Left hindlimb (tissue), 1 donor: ENCODE measurements at regions not wholly inside any gene's neighbourhood (a gene's known extent, or its start where the extent isn't known, plus 50 kb on each side); places are given as distances from the start of the nearest gene placed in this dataset.

Source experiments
- DNase-seq: peaks from one replicate; pipeline ENCODE4 v3.0.0-alpha.2; 2018

DNA sequence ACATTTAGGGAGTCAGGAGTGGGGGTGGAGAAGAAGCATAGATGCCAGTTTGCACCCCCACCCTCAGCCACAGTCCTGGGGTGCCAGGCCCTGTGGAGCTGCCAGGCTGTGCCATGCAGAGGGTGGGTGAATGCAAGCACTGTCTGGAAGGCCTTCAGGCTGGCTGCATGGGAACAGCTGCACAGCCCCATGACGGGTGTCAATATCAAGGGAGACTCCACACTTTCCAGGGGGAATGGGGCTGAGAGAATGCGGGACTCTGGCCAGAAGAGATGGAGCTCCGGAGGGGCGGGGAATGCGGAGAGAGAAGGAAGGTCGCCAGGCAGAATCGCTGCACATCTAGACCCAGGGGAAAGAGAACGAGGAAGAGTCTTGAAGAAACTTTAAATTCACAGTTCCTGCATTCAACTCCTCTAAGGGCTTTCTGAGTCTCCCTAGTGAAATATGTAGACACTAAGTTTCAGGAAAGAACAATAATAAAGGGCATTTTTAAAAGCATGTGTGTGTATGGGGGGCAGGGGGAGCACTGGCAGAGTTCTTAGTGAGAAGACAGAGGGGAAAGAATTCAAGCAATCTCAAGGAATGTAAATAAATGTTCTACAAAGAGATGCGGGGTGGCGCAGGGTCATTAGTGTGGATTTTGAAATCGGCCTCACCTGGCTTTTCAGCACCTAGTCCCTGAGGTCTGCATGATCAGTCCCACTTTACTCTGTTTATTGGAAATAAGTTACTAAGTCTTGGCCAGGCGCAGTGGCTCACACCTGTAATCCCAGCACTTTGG, 59.1 kb downstream of the BOD1 start:
- DNase-seq = peak; percentile 55

DNA sequence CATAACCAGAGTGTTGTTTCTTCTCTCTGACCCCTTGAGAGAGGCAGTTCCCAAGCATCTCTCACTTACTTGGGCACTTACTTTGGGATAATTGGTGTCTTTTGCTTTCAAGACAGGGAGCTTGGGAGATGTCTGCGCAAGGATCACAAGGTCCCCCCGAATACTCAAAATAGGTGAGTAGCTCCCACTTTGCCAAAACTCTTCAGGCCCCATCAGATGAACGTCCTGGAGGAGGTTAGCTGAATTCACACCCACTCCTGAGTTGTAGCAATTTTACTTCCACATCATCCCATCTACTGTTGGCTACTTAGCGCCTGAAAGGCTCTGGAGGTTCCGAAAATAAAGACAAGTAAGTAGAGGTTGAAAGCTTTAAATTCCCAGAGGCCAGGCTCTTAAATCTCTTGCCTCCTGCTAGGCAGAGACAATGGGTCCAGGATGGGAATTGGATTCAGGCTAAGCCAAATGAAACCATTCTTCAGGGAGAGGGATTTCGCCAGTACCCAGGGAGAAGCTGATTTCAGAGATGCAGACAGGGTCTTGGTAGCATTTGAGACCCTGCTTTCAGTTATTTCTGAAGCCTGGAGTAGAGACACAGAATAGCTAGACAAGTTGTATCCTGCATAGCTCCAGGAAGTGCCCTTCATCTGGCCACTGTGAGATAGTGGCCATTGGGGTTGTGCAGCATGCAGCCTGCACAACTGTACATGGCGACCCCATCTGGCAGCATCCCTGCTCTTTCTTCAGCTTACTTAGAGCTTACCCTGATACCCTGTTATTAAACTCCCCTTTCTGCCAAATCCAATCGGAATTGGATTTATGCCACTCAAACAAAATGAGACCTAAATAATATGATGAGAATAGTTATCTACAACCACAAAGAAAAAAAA, 60.1 kb downstream of the BOD1 start:
- DNase-seq = no peak

DNA sequence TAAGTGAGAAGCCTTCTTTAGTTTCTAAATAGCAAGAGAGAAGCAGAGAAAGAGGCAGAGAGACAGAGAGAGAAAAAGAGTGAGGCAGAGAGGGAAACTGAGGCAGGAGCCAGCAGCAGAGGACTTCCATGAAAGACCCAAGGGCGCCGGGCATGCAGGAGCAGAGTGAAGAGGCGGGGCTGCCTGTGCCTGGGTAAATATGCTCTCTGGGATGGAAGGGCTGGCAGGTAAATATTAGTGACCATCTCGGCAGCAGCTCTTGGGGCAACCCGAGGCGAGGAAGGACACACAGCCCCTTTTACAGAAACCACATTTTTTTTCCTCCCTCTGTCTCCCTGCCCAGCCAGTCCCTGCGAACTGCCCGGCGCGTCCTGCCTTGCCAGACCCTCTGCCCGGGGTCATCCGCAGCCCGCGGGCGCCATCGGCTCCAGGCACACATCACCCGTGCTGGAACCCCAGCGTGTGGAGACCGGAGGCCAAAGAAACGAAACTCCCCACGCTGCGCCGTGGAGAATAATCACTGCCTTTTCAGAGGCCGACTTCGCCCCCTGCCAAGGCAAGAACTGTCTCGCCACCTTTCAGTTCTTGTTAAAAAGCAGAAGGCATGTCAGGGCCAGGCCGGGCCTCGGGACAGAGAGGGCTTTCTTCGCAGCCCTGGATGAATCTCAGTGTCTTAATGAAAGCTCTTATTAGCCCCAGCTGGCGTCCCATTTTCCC, 61.3 kb downstream of the BOD1 start:
- DNase-seq = no peak

- no peak for DNase-seq
These were observed 62.2 kb downstream of the BOD1 start for GRCh38 chr5:173554038-173554955.

- no peak for DNase-seq
These were observed 65.8 kb downstream of the BOD1 start for GRCh38 chr5:173550641-173551040.

DNA sequence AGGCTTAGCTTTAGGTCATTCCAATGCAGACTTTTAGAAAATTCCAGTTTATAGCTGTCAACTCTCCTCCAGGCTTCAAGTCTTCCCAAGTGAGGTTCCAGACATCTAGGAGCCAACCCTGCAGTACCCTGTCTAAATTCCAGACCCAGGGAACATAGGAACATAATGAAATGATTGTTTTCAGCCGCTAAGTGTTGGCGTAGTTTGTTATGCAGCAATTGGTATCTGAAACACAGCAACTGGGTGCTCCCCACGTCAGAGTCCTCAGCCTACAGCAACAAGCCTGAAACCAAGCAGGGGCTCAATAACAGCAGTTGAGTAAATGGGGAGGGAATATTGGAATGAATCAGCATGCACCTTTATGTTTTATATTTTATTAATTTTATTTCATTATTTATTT, 66.8 kb downstream of the BOD1 start:
- no peak for DNase-seq

GRCh38 chr5:173547579-173547978, 68.9 kb downstream of the BOD1 start:
- DNase-seq = no peak

GRCh38 chr5:173542964-173543363, 73.5 kb downstream of the BOD1 start:
- DNase-seq = no peak

GRCh38 chr5:173542159-173542558, 74.3 kb downstream of the BOD1 start:
- no peak for DNase-seq

DNA sequence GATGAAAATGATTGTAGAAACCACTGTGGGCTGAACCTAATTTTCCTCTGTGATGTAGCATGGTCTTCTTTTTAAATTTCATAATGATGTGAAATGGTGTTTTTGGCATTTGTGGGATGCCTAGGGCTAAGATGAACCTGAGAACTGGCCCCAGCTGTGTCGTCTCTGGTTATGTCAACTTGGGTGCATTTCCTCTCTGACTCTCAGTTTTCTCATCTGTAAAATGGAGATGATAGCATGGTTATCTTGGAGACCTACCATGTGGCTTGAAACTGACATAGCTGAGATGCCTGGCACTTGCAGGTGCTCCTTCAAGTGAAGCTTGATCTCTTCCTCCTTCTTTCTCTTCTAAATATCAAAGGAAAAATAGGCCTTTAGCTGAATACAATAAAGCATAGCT, 77.8 kb downstream of the BOD1 start:
- DNase-seq = no peak

DNA sequence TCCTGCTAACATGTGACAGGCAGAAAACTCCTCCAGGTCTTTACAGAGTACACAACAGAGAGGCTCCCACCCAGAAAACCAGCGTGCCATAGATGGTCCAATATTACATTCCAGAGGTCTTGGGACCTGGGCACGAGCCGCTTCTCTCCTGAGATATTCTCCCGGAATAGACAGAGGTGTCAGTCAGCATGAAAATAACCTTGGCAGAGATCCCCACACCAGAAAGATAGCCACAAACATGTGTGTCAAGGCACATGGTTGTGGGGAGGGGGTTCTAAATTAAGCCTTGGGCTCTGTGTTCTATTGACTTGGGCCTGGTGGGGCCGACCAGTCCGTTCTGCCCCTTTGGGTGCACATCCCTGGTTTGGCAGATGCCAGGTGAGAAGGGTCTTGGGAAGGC, 78.4 kb downstream of the BOD1 start:
- DNase-seq = no peak

DNA sequence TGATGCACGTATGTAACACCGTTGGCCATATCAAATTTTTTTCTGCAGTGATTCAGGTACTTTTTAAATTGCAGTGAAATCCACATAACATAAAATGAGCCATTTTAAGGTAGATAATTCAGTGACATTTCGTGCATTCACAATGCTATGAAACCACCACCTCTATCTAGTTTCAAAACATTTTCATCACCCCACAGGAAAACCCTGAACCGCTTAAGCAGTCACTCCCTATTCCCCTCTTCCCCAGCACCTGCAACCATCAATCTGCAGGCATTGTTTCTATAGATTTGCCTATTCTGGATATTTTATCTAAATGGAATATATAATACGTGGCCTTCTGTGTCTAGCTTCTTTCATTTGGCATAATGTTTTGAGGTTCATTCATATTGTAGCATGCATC, 79.2 kb downstream of the BOD1 start:
- DNase-seq = no peak

DNA sequence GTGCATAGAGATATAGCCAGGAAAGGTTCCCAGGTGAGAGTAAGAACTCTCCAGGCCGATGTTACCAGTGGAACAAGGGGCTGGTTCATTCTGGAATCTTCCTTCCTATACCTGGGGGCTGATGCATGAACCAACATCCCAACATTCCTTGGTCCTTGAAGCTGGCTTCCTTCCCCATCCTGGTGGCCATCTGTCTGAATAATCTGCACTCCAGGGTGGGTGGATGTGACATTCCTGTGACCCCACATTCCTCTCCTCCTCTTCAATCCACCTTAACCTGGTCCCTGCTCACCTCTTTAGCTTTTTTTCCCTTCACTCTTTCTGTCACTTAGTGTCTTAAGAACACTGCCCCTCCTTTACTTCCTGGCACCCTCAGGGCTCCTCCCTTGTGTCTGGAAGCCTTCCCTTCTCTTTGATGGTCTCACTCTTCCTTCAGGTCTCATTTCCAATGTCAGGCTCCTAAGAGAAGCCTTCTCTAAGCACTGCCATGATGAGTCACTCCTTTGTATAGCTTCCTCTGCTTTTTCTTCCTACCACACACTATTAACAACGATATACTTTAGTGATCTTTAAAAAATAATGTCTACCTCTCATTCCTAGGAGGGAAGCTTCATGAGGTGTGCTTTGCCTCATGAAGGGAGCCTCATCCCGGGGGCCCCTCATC, 80.3 kb downstream of the BOD1 start:
- no peak for DNase-seq

DNA sequence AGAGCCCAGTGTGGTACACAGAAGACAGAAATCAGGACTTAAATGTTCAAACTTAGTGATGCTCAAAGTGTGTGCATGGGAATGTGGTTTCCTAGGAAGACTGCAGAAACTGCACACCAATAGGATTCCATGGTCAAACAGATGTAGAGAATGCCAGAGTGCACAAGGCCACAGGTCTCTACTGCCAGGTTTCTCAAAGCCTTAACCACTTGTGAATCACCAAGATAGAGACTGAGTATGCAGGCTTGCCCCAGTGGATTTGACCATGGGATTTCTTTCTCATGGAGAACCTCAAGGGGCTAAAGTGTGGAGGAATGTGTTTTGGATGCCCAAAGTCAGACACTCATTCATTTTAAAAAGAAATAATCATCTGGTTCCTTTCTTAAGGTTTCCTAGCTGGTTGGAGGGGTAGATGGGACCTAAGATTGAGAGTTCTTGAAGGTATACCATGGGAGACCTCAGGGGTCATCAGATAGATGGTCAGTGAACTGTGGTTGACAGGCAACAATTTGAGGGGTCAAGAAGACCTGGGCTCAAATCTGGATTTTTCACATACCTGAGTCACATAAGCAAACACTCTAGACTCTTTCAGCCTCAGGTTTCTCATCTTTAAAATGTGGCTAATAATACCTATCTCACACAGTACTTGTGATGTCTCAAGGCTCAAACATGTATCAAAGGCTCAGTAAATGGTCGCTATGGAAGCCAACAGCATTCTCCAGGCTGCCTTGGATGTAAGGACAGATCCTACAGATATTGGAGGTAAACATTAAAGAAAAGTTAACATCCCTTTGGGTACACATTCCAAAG, 81.1 kb downstream of the BOD1 start:
- DNase-seq = no peak

GRCh38 chr5:173534664-173535063, 81.8 kb downstream of the BOD1 start:
- no peak for DNase-seq

DNA sequence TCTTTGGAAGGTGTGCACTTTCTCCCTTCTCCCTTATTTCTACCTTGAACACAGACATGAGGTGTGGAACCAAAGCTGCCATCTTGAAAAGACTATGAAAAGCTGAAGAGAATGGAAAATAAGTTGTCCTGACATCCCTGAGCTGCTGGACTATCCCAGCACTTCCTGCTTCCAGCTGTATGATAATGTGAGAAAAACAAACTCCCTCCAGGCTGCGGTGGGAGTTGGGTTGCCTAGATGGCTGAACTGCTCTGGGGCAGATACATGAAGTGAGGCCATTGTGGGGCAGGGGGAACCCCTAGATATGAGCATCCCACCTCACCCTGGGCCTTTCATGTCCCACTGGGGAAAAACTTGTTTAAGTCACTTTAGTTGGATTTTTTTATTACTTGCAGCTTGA, 82.4 kb downstream of the BOD1 start:
- DNase-seq = no peak

GRCh38 chr5:173532689-173533250, 83.7 kb downstream of the BOD1 start:
- no peak for DNase-seq

DNA sequence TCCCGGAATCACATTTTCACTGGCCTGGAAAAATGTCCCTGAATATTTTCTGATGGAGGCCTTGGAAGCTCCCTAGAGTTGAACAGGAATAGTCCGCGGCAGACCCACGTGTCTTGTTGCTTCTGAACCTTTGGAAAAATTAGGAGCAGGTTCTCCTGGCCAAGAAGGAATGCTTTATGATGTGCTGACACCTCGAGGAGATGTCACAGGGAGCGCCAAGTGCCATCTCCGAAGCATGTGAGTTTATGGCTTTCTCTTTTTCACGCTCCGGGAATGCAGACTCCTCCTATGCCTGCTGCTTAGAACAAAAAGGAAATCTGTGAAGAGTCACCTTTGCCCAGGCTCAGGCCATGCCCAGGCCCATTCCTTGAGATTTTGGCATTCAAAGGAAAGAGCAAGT, 84.6 kb downstream of the BOD1 start:
- no peak for DNase-seq

GRCh38 chr5:173530547-173530946, 85.9 kb downstream of the BOD1 start:
- DNase-seq = no peak

- no peak for DNase-seq
These were observed 86.6 kb downstream of the BOD1 start for GRCh38 chr5:173529861-173530260.

- no peak for DNase-seq
These were observed 88.8 kb downstream of the BOD1 start for GRCh38 chr5:173527671-173528070.
